Panc1 (cell line): ENCODE measurements at regions not wholly inside any gene's neighbourhood (a gene's known extent, or its start where the extent isn't known, plus 50 kb on each side); places are given as distances from the start of the nearest gene placed in this dataset.

Experiments used
- CTCF ChIP-seq: fragments of 450-650 bp; IDR thresholded peaks from 2 replicates; pipeline ENCODE4 v1.5.1; 2017; ENCODE audit warnings: mild to moderate bottlenecking
- TCF7L2 ChIP-seq: IDR thresholded peaks from 2 replicates; pipeline ENCODE4 v1.6.1; 2011; ENCODE audit warnings: mild to moderate bottlenecking, low read depth, low read length, inconsistent platforms

DNA sequence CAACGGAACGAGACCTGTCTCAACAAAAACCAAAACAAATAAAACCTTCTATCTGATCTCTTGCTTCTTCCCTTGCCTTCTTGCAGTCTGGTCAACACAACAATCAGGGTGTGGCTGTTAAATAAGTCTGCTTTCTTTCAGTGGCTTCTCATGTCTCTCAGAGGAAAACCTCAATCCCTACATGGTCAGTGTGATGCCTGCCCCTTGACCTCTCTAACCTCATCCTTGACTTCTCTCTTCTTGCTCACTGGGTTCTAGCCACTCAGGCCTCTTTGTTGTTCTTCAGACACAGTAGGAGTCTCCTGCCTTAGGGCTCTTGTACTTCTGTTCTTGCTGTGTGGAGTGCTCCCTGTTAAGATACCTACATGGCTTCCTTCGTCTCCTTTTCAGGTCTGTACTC, 220.4 kb downstream of the SDHAF3 start:
- TF ChIP-seq CTCF: no peak
- TF ChIP-seq TCF7L2: no peak
